ENCODE measurements at regions not wholly inside any gene's neighbourhood (a gene's known extent, or its start where the extent isn't known, plus 50 kb on each side); places are given as distances from the start of the nearest gene placed in this dataset.

DNA sequence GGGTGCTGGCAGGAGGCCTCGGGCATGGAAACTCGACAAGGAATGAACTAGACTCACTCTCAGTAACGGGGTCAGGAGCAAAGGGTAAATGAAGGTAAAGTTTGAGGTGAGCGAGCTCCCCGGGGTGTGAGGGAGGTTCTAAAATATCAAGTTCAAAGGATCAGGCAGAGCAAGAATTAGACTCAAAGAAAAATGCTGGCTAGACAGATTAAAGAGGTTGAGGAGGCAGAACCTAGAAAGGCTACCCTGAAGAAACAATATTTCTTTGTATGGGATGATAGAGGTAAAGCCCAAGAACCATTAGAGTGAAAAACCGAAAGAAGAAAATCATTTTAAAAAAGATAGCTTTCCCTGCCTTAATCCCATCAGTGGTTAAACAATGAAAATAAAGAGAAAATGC is 386.7 kb upstream of the MEF2C start:
- no peak for DNase-seq (ENCODE audit: low spot score)

- peak; percentile 34 for DNase-seq (ENCODE audit: low spot score)
Observed at GRCh38 chr5:89268460-89268859, 385.5 kb upstream of the MEF2C start.

GRCh38 chr5:89267788-89268187 is 384.8 kb upstream of the MEF2C start:
- DNase-seq (ENCODE audit: low spot score): peak; percentile 31

GRCh38 chr5:89265511-89266179 is 382.7 kb upstream of the MEF2C start:
- no peak for DNase-seq (ENCODE audit: low spot score)

DNA sequence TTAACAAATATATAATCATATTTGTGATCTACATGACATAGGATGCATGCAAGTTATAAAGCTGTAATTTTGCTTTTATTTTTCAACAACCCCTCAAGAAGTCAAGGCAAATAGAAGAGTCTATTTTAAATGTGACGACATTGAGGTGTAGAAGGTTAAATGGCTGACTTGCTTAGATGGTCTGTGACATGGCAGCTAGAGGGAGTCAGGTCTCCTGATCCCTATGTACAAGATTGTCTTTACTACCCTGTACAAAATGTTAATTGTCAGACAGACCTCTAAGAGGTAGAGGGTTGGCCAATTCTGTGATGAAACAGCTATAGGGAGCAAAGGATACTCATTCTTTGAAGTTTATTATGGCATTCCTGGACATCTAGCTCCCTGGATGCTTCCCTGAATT is 380.9 kb upstream of the MEF2C start:
- DNase-seq (ENCODE audit: low spot score): no peak

GRCh38 chr5:89262030-89262429 is 379.0 kb upstream of the MEF2C start:
- no peak for DNase-seq (ENCODE audit: low spot score)

- no peak for DNase-seq (ENCODE audit: low spot score)
Observed at GRCh38 chr5:89260254-89260653, 377.3 kb upstream of the MEF2C start.

- peak; percentile 87 for DNase-seq (ENCODE audit: low spot score)
Observed at GRCh38 chr5:89255845-89256463, 373.0 kb upstream of the MEF2C start.

DNA sequence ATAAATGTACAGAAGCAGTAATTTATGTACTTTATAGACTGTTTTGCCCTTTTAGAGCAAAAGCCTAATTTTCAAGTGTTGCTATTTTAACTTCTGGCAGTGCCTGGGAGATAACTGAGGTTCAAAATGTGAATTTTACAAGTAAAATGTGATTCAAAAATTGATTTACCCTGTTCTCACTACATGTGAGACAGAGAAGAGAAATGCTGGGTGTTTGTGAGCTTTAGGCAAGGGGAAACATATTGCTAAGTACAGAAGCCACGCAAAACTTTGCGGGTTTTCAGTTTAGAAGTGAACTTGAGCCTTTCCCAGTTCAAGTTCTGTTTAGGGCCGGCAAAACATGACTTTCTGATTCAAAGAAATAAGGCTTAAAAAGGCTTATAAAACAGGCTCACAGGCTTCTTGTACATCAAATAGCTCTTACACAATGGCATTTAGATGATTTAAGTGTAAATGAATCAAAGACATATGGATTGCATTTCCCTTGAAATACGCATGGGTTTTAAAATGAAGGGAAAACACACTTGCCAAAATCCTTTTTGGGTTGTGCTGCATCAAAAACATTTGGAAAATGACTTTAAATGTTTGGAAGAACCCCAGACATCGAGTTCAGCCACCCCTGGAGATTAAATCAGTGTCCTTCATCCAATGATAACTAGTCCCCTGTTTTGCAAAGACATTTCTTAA is 370.8 kb upstream of the MEF2C start:
- DNase-seq (ENCODE audit: low spot score): no peak

DNA sequence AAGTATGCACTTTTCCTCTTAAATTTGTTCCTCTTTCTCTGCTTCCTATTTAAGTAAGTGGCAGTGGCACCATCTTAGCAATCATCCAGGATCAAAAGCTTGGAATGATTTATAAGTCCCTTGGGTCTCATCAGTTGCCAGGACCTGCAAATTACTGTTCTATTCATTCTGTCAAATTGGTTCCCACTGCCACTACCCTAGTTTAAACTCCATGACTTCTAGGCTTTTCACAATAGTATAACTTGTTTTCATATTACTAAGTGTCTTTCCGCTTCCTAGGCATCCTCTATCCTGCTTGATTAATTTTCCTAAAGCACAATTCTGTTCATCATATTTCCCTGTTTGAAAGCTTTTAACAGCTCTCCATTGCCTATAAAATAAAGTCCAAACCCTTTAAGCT is 363.9 kb upstream of the MEF2C start:
- no peak for DNase-seq (ENCODE audit: low spot score)

GRCh38 chr5:89246252-89246651 is 363.3 kb upstream of the MEF2C start:
- no peak for DNase-seq (ENCODE audit: low spot score)

DNA sequence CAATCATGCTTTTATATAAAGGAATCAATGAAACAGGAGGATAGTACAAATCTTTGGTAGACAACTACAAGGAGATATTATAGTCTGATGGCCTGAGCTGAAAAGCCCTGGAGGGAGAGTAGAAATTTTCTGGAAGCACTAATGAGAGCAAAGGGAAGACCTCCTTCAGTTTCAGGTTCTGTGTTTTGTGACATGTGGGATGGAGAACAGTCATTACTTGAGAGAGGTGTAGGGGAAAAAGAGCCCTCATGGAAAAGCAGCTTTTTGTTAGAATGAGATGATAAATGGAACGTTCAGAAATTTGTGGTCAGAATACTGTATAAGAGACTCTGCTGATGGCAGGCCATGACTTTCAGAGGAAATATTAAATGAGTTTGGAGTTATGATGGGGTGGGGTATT is 360.6 kb upstream of the MEF2C start:
- no peak for DNase-seq (ENCODE audit: low spot score)

- DNase-seq (ENCODE audit: low spot score): no peak
Observed at GRCh38 chr5:89241186-89241585, 358.2 kb upstream of the MEF2C start.

DNA sequence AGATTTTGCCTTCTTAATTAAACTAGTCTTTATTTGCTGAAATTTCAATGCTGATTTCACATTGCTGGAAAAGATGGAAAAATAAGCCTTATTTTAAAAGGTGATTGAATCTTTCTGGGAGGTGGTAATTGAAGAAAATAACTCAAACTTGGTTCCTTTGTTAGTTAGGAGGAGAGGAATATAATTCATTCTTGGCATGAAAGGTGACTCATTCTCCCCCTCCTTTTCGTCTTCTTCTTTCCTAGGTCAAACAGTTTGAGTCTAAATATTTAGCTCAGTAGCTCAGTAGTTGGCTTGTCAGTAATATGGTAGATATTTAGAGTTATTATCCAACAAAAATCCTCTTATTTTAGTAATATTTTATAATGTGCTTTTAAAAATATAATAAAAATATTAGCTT is 353.9 kb upstream of the MEF2C start:
- no peak for DNase-seq (ENCODE audit: low spot score)

DNA sequence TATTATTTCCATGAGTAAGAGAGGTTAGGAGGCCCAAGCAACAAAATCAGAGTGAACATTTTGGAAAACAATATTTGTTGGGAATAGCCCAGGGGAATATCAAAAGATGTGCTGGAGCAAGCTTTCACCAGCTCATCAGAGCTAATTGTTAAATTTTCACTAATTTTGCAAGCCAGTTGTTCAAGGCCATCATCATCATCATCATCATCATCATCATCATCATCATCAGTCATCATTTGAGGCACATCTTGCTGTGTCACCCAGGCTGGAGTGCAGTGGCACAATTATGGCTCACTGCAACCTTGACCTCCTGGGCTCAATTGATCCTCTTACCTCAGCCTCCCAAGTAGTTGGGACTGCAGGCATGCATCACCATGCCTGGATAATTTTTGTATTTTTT is 350.5 kb upstream of the MEF2C start:
- no peak for DNase-seq (ENCODE audit: low spot score)

GRCh38 chr5:89232139-89232603 is 349.2 kb upstream of the MEF2C start:
- no peak for DNase-seq (ENCODE audit: low spot score)

DNA sequence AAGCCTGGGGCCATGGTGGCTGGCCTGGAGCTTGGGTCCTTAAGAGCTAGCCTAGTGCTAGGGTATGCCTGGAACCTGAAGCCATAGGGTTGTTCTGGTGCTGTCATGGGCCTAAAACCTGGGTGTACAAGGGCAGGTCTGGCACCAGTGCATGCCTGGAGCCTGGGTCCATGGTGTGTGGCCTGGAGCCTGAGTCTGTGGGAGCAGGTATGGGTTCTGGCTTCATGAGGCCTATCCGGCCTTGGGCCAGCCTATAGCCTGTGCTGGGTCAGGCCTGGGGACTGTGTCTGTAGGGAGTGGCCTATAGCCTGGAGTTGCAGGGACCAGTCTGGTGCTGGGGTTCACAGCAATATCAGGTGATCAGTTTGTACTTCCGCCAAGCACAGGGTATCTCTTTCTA is 347.2 kb upstream of the MEF2C start:
- no peak for DNase-seq (ENCODE audit: low spot score)

DNA sequence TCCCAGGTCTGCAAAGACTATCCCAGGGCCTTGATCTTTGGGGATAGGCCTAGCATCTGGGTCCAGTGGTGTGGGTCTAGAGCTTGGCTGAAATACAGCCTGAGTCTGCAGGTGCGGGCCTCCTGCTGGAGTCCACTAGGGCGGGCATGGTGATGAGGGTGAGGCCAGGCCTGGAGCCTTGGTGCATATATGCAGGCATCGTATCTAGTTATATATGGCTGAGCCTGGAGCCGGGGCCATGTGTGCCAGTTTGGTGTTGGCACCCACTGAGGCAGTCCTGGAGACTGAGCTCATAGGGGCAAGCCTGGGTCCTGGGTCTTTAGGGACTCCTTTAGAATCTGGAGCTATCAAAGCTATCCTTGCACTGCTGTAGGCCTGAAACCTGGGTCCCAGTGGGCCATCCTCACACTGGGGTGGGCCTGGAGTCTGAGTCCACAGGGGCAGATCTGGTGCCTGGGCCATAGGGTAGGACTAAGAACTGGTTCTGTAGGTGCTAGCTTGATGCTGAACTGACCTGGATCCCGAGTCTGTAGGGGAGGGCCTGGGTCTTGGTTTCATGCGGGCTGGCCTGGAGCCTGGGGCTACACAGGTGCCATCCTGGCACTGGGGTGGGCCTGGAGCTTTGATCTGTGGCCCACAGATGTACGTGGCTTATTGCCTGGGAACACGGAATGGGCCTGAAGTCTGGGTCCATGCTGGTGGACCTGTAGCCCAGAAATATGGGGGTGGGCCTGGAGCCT is 346.5 kb upstream of the MEF2C start:
- DNase-seq (ENCODE audit: low spot score): no peak

- no peak for DNase-seq (ENCODE audit: low spot score)
Observed at GRCh38 chr5:89228355-89228754, 345.4 kb upstream of the MEF2C start.

GRCh38 chr5:89218364-89218763 is 335.4 kb upstream of the MEF2C start:
- DNase-seq (ENCODE audit: low spot score): no peak

DNA sequence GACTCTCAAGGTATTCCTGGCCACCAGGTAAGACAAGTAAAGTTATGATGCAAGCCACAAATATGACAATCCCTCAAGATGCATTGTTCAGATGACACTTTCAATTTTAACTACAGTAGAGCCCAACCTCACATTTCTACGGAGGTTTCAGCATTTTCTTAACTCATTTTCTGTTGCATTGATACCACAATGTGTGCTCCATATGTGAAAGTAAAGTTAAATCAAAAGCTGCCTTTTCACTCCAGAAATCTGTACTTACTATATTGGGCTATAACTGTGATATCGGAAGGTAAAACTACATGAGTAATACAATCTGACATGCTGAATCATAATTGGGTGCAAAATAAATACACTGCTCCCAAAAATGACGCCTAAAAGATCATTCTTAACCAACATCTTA is 333.6 kb upstream of the MEF2C start:
- no peak for DNase-seq (ENCODE audit: low spot score)

- DNase-seq (ENCODE audit: low spot score): no peak
Observed at GRCh38 chr5:89213573-89213972, 330.6 kb upstream of the MEF2C start.

DNA sequence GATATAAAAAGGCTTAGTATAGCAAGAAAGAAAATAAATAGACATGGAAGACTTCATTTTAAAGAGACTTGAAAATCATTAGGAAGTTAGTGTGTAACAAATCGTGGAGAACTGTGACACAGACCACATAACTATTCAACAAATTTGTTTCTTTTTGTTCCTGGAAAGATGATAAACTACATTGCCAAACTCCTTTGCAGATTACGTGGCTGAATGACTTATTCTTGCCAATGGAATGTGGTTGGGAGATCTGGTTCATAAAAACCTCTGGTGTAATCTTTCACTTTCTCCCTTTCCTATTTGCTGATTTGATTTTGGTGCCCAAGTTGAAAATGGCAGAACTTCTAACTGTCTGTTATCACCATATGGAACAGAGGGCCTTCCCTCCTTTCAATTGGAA is 328.9 kb upstream of the MEF2C start:
- DNase-seq (ENCODE audit: low spot score): no peak
